ENCODE measurements at regions not wholly inside any gene's neighbourhood (a gene's known extent, or its start where the extent isn't known, plus 50 kb on each side); places are given as distances from the start of the nearest gene placed in this dataset.
A peak's percentile ranks its signal among the peaks of the same experiment; 100 is the strongest.

- no peak overlapping the region for H3K4me3 ChIP-seq (ENCODE audit: low read depth, low read length)
- in situ Hi-C loops (cut with HindIII; ENCODE audit: low sequenced_read_pairs) = no loop called here
- DNase-seq (ENCODE audit: low read depth) = no peak
- TF ChIP-seq CTCF (IDR thresholded peaks at IDR 0.05; ENCODE audit: low read depth, low read length, missing control alignments) = no peak
These were observed 195.2 kb upstream of the CHODL start for GRCh38 chr21:18049461-18049860.

GRCh38 chr21:18041012-18041411 lies 203.6 kb upstream of the CHODL start:
- peak; percentile 15 for DNase-seq (ENCODE audit: low read depth)
- no peak overlapping the region for H3K4me3 ChIP-seq (ENCODE audit: low read depth, low read length)
- in situ Hi-C loops (cut with HindIII; ENCODE audit: low sequenced_read_pairs) = no loop called here
- TF ChIP-seq CTCF (IDR thresholded peaks at IDR 0.05; ENCODE audit: low read depth, low read length, missing control alignments) = peak; percentile 67

GRCh38 chr21:18030248-18030647 lies 211.1 kb upstream of the C21orf91 start:
- H3K4me3 ChIP-seq (ENCODE audit: low read depth, low read length) = no peak overlapping the region
- no peak for DNase-seq (ENCODE audit: low read depth)
- in situ Hi-C loops (cut with HindIII; ENCODE audit: low sequenced_read_pairs) = no loop called here
- TF ChIP-seq CTCF (IDR thresholded peaks at IDR 0.05; ENCODE audit: low read depth, low read length, missing control alignments) = no peak

- in situ Hi-C loops (cut with HindIII; ENCODE audit: low sequenced_read_pairs) = no loop called here
- H3K4me3 ChIP-seq (ENCODE audit: low read depth, low read length) = no peak overlapping the region
- TF ChIP-seq CTCF (IDR thresholded peaks at IDR 0.05; ENCODE audit: low read depth, low read length, missing control alignments) = no peak
- DNase-seq (ENCODE audit: low read depth) = no peak
These were observed 207.2 kb upstream of the C21orf91 start for GRCh38 chr21:18026359-18026758.

DNA sequence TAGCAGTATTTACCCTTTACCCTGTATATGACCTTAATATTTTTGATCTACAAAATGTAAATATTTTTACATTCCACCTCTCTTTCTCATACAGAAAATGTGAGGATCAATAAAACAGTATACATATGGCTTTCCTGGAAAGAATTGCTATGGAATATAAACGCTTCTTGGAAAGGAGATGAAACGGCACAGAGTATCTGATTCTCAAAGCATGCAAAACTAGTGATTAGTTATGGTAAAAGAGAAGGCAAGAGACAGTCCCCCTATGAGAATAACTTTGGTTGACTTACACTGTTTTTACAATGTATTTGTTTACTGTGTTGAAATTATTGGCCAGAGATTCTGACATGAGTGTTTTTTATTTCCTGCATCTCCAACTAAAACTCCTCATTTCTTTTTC lies 204.6 kb upstream of the C21orf91 start:
- no peak for DNase-seq (ENCODE audit: low read depth)
- H3K4me3 ChIP-seq (ENCODE audit: low read depth, low read length) = no peak overlapping the region
- in situ Hi-C loops (cut with HindIII; ENCODE audit: low sequenced_read_pairs) = no loop called here
- no peak for TF ChIP-seq CTCF (IDR thresholded peaks at IDR 0.05; ENCODE audit: low read depth, low read length, missing control alignments)

GRCh38 chr21:18023157-18023556 lies 204.0 kb upstream of the C21orf91 start:
- DNase-seq (ENCODE audit: low read depth) = no peak
- H3K4me3 ChIP-seq (ENCODE audit: low read depth, low read length) = no peak overlapping the region
- in situ Hi-C loops (cut with HindIII; ENCODE audit: low sequenced_read_pairs) = no loop called here
- no peak for TF ChIP-seq CTCF (IDR thresholded peaks at IDR 0.05; ENCODE audit: low read depth, low read length, missing control alignments)

DNA sequence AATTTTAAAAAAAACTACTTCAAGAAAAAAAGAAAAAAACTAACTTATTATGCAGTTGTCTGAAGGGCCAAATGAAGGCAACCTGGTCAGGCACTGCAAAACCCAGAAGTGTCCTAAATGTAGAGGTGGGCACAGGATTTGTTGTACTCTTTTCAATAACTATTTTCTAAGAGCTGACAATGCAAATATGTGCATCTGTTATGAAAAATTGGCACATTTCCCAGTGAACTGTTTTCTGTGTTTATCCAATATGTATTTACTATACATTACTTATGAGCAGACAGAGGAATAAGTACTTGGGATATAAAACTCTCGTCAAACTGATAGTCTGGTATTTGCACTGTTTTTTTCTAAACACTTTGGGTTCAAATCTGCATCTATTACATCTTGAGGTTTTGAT lies 188.0 kb upstream of the C21orf91 start:
- TF ChIP-seq CTCF (IDR thresholded peaks at IDR 0.05; ENCODE audit: low read depth, low read length, missing control alignments) = no peak
- no peak for DNase-seq (ENCODE audit: low read depth)
- in situ Hi-C loops (cut with HindIII; ENCODE audit: low sequenced_read_pairs) = no loop called here
- no peak overlapping the region for H3K4me3 ChIP-seq (ENCODE audit: low read depth, low read length)

All from astrocyte of the cerebellum (primary cell).